Smooth muscle cell (in vitro differentiated cells): ENCODE measurements at regions not wholly inside any gene's neighbourhood (a gene's known extent, or its start where the extent isn't known, plus 50 kb on each side); places are given as distances from the start of the nearest gene placed in this dataset.

Experiments used
- DNase-seq: peaks from one replicate; lab custom pipeline; 2025; ENCODE audit not compliant: unreplicated experiment; lab: John Stamatoyannopoulos, UW
- H2AFZ ChIP-seq: fragments of 200-600 bp; sonication (generic); 2 replicates; pipeline ENCODE4 v1.6.0; 2016; ENCODE audit warnings: antibody characterized with exemption, low read depth, mild to moderate bottlenecking
- H3F3A ChIP-seq: fragments of 200-600 bp; sonication (generic); 2 replicates; pipeline ENCODE4 v1.6.0; 2017; ENCODE audit warnings: antibody characterized with exemption, low read depth
- H3K27ac ChIP-seq: fragments of 200-600 bp; sonication (generic); 2 replicates; pipeline ENCODE4 v1.5.1; 2016; ENCODE audit warnings: low read depth, mild to moderate bottlenecking
- H3K27me3 ChIP-seq: fragments of 200-600 bp; sonication (generic); 2 replicates; pipeline ENCODE4 v1.6.1; 2016; ENCODE audit warnings: low read depth, mild to moderate bottlenecking
- H3K36me3 ChIP-seq: fragments of 200-600 bp; sonication (generic); 2 replicates; pipeline ENCODE4 v1.5.1; 2016; ENCODE audit warnings: low read depth
- H3K4me1 ChIP-seq: fragments of 200-600 bp; sonication (generic); 2 replicates; pipeline ENCODE4 v1.5.1; 2016; ENCODE audit warnings: low read depth
- H3K4me2 ChIP-seq: fragments of 200-600 bp; sonication (generic); 2 replicates; pipeline ENCODE4 v1.6.0; 2016; ENCODE audit warnings: mild to moderate bottlenecking
- H3K4me3 ChIP-seq: fragments of 200-600 bp; sonication (generic); 2 replicates; pipeline ENCODE4 v1.5.1; 2016; ENCODE audit warnings: mild to moderate bottlenecking
- H3K79me2 ChIP-seq: fragments of 200-600 bp; sonication (generic); 2 replicates; pipeline ENCODE4 v1.6.0; 2016; ENCODE audit warnings: low read depth, mild to moderate bottlenecking
- H3K9ac ChIP-seq: fragments of 200-600 bp; sonication (generic); 2 replicates; pipeline ENCODE4 v1.6.0; 2016; ENCODE audit warnings: low read depth
- H3K9me3 ChIP-seq: fragments of 200-600 bp; sonication (generic); replicated peaks from 2 replicates; pipeline ENCODE4 v1.5.1; 2016; ENCODE audit warnings: low read depth
- H4K20me1 ChIP-seq: fragments of 200-600 bp; sonication (generic); 2 replicates; pipeline ENCODE4 v1.6.0; 2016; ENCODE audit warnings: low read depth
- CTCF ChIP-seq: fragments of 200-600 bp; sonication (generic); IDR thresholded peaks from 2 replicates; pipeline ENCODE4 v1.5.1; 2017; ENCODE audit warnings: borderline replicate concordance, mild to moderate bottlenecking, antibody characterized with exemption; ENCODE audit not compliant: insufficient read depth, poor library complexity, severe bottlenecking
- WGBS: methylation state at CpG from one replicate; pipeline ENCODE4 v1.1.7; 2016; ENCODE audit warnings: low lambda C conversion rate; 5-methylcytosine and 5-hydroxymethylcytosine counted together

DNA sequence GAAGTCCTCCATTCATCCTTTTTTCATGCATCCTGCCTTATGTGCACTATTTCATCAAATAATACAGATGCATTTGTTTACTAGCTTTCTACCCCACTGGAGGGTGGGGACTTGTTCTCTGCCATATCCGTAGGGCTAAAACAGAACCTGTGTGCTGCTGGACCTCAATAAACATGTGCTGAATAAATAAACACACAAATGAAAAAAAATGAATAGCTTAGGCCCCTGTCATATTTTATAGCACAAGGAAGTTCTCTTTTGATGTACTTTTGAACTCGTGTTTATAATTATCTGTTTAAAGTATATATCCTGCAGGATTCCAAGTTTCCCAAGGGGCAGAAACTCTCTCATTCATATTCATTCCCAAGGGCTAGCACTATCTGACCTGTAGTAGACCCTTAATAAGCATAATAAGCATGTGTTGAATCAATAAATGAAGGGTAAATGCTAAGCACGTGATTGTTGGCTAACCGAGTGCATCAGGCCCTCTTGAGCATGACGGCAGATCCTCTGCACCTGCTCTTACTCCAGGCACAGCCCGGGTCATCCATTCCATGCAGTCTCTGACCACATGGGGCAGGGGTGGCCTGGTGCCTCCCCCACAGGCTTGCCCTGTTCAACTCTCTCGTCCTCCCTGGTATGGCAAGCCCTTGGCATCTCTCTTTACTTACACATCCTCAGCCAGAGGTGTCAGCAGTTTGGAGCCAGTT, 474.1 kb upstream of the ZMIZ1 start:
- Histone ChIP-seq H3K4me2 (no peak overlapping the region), H2AFZ (no peak overlapping the region), H3K4me3 (no peak overlapping the region), H4K20me1 (no peaks in the 10 kb centered on the region), H3K4me1 (no peaks in the 10 kb centered on the region), H3K27ac (no peak overlapping the region), H3K79me2 (no peaks in the 10 kb centered on the region), H3F3A (no peaks in the 10 kb centered on the region), H3K9ac (no peak overlapping the region), H3K9me3 (no peaks in the 10 kb centered on the region), H3K27me3 (no peaks in the 10 kb centered on the region), H3K36me3 (no peaks in the 10 kb centered on the region)
- WGBS = 78% methylated on average over 7 of the region's 7 CpGs
- no peak for DNase-seq
- TF ChIP-seq CTCF = no peak

GRCh38 chr10:78595269-78595619, 473.5 kb upstream of the ZMIZ1 start:
- Histone ChIP-seq H3K36me3 (no peaks in the 10 kb centered on the region), H3F3A (no peaks in the 10 kb centered on the region), H4K20me1 (no peaks in the 10 kb centered on the region), H3K4me2 (no peak overlapping the region), H3K27me3 (no peaks in the 10 kb centered on the region), H3K9ac (no peak overlapping the region), H3K79me2 (no peaks in the 10 kb centered on the region), H3K9me3 (no peaks in the 10 kb centered on the region), H3K4me1 (no peaks in the 10 kb centered on the region), H3K4me3 (no peak overlapping the region), H3K27ac (no peak overlapping the region), H2AFZ (no peak overlapping the region)
- TF ChIP-seq CTCF = no peak
- WGBS = 56% methylated on average over 5 of the region's 5 CpGs
- no peak for DNase-seq

- TF ChIP-seq CTCF = no peak
- Histone ChIP-seq H3K9me3 (no peaks in the 10 kb centered on the region), H3K27ac (no peak overlapping the region), H3K9ac (no peak overlapping the region), H4K20me1 (no peaks in the 10 kb centered on the region), H3K4me2 (no peak overlapping the region), H2AFZ (no peak overlapping the region), H3K4me3 (no peak overlapping the region), H3F3A (peaks cover 5% of the 10 kb centered on the region), H3K27me3 (no peaks in the 10 kb centered on the region), H3K36me3 (no peaks in the 10 kb centered on the region), H3K4me1 (no peaks in the 10 kb centered on the region), H3K79me2 (no peaks in the 10 kb centered on the region)
- WGBS = 98% methylated on average over 2 of the region's 2 CpGs
- no peak for DNase-seq
Observed at GRCh38 chr10:78596556-78596955, 472.2 kb upstream of the ZMIZ1 start.
